ENCODE measurements at regions not wholly inside any gene's neighbourhood (a gene's known extent, or its start where the extent isn't known, plus 50 kb on each side); places are given as distances from the start of the nearest gene placed in this dataset.
"Not testable (repeated sequence)": the region's sequence is repeated elsewhere in the genome, so short reads cannot be mapped to it uniquely, and the experiment has no call there.

DNA sequence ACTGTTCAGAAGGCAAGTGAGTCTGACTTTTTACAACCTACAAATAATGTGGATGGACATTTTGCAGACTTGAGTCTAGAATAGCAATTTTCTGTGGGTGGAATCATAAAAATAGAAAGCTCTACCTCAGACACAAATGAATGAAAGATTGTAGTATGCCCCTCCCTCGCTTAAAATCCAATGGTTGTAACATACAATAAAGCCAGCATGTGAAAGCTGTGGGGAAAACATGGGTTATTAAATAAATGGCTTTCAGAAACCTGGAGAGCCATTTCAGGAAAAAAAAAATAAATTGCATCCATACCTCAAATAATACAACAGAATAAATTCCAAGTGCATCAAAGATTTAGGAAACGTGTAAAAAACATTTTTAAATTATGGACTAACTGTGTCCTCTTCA, 123.1 kb upstream of the MON1B start:
- no peak for DNase-seq (ENCODE audit: low spot score)

DNA sequence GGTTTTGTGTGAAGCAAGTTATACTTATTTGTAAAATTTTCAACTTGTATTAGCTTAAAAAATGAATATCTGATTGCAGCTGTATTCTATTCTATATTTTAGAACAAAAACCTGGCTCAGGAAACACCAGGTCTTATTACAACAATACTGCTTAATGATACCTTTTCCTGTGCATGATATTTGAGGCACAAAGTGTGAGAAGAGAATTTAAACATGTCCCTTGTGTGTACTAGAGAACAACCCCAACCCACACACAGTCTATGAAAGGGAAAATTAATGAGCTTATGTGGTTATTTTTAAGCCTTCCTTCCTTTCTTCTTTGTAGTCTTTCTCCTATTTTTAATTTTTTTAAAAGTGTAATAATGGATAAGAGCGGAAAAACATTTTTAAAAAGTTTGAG, 122.6 kb upstream of the MON1B start:
- no peak for DNase-seq (ENCODE audit: low spot score)

DNA sequence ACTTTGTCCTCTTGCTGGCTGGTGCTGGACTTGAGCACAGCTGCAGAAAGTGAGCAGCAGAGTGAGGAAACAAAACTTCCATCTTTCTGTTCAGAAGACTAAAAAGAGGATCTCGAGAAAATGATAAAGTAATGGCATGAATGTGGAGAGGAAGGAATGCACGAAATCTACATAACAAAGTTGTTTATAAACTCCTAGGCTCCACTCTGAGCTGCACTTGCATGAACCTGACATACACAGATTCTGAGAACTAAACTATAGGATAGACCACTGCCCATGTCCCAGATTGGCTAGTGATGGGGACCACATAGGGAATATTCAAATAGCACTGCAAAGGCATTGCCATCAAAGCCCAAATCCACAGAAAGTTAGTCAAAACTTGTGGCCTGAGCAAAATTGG, 121.1 kb upstream of the MON1B start:
- DNase-seq (ENCODE audit: low spot score): no peak

DNA sequence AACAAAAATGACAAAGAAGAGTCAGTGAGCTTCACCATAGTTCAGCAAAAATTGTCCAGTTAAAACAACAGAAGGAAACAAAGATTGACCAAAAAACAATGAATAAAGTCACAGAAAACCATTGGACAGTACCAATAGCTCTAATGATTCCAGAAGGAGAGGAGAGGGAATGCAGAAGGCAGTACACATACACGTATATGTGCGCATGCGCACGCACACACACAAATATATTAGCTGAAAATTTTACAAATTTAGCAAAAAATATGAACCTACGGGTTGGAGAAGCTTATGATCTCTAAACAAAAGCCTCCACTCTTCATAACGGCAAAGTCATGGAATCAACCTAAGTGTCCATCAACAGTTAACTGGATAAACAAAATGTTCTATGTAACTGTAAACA, 120.3 kb upstream of the MON1B start:
- DNase-seq (ENCODE audit: low spot score): no peak

DNA sequence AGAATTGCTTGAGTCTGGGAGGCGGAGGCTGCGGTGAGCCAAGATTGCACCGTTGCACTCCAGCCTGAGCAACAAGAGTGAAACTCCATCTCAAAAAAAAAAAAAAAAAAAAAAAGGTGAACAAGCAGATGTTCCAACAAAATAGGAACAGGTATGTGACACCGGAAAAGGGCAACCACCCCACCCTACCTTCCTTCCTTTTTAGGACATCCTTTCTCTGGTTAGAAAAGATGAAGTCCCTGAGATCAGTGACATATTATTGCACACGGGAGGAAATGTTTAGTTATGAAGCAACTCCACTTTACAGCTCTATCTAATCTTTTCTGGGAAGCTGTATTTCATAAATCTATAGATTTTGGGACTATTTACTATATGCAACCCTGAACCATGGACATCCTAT, 114.2 kb upstream of the MON1B start:
- DNase-seq (ENCODE audit: low spot score): no peak

DNA sequence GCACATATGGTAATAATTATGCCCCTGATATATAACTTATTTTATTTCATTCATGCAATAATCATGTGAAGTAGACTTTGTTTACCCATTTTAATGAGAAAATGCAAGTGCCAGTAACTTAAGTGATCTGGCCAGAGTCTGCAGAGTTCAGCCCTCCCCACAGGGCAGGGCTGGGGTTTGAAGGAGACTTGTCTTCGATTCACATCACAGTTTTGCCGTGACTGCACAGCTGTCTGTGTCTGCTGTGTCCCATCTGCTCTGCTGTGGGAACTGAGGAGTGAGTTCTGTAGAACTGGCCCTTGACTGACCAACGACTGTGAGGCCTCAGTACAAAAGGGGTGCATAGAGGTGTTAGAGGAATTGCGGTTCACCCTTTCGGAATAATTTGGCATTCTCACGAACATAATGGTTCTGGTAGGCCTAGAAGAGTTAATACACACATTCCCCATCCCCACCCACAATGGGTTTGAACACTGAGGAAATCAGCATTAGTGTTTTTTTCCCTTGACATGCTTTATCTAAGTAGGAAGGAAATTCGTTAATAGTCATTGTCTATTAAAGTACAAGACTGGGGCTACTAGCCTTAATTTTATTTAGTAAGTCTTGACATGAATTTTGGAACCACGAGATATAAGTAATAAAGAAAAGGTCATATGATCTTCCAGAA, 113.6 kb upstream of the MON1B start:
- no peak for DNase-seq (ENCODE audit: low spot score)

DNA sequence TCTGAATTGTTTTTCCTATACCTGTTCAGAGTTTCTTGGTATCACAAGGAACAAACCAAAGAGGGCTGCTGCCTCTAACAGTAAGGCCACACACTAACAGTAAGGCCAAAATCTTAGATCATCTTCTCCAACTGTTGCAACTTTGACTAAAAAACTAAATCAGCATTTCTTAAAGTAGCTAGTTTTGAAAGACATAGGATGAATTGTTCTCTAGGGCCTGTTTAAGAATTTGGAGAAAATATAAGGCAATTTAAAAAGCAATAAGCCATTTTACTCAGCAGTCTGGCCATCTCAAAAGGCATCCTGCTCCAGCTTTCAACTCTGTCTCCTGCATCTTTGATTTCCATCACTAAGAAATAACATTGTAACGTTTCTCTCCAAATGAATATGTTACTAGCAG, 105.0 kb upstream of the MON1B start:
- DNase-seq (ENCODE audit: low spot score): no peak

DNA sequence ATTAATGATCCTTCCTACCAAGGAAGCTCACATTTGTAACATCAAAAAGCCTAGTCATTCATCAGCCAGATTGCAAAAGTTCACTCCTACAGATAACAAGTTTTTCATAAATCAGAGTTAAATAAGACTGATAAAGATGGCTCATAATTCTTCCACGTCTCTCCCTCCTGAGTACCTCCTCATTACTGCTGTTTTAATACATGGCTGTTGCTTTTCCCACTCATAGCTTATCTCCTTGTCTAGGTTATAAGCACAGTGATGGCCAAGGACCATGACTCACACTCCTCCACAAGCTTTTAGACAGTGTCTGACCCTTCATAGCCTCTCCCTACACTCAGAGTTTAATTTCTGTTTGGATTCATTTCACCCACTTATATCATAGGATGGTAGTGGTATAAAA, 100.9 kb upstream of the MON1B start:
- DNase-seq (ENCODE audit: low spot score): no peak

DNA sequence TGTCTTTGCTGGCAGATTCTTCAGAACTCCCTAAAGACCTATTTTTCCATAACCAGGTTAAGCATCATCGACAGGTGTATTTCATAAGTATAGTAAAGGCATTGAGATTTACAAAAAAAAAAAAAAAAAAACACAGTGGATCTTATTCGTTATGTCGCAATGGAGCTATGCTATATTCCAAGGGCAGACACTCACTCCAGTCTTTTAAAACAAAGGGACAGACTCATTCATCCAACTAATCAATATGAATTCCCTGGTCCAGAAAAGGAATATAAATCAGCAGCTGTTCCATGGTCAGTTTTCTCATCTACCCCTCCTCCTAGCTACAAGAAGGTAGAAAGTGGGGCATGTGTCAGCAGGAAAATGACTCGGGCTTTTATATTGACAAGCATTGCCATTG, 97.7 kb upstream of the MON1B start:
- no peak for DNase-seq (ENCODE audit: low spot score)

DNA sequence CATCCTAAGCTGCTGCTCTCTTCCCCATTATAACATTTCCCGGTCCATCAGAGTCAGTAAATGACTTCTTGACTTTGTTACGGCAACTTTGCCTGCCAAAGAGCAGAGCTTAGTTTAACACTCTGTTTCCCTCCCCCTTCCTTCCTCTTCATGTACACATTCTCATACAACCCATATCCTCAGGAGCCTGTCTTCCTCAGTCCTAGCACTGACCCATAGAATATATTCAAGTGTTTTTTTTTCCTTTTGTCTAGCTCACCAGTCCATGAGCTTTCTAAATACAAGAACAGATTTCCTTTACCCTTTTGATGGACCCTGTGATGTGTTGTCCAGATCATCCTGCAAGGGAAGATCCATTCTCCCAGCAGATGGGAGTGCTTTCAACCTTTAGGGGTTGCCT, 97.0 kb upstream of the MON1B start:
- no peak for DNase-seq (ENCODE audit: low spot score)

DNA sequence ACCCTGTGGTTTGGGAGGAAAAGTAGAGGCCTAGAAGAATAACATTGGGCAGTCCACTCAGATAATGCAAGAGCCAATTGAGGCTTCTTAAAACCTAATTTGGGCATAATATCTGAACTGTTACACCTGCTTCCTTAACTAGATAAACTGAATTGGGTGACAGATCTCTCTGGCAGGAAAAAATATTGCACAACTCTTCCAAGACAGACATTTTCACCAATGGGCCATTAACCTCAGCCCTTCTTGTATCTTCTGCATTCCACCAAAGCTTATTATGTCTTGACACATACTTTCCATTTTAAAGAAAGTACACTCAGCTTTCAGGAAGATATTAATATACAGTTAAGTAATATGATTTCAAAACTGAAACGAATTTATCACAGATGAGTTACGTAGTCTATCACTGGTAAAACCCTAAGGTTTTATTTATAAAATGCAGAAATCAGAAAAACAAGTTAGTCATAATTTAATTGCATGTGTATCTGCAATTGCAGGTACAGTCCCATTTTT, 79.9 kb upstream of the MON1B start:
- no peak for DNase-seq (ENCODE audit: low spot score)

DNA sequence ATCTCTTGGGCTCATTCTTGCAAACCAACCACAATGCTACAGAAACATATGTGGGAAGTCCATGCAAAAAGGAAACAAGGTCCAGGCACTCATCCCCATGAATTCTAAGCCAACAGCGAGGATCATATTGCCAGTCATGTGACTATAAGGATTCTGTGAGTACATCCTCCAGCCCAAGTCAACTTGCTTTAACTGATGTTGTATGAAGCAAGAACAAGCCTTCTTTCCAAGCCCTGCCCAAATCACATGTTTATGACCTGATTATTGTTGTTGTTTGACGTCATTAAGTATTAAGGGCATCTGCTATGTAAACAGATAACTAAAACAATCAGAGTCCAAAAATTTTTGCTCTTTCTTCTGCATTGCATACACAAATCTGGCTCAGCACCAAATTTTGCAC, 78.2 kb upstream of the MON1B start:
- no peak for DNase-seq (ENCODE audit: low spot score)

DNA sequence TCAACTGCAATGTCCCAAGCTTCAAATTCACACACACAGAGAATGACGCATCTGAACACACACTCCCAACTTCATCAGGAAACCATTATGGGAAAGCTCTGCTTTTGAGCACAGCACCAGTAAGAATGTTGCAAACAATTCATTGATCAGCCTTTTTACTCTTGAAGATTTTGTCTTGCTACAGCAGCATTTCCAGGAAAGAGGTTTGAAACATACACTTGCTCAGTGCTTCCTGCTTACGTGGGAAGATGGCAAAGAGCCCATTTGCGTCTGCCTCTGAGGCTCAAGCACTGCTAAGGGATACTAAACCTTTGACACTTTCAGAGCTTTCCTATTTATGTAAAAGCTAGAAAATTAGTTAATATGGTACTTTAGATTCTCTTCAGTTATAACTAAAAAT, 77.2 kb upstream of the MON1B start:
- no peak for DNase-seq (ENCODE audit: low spot score)

DNA sequence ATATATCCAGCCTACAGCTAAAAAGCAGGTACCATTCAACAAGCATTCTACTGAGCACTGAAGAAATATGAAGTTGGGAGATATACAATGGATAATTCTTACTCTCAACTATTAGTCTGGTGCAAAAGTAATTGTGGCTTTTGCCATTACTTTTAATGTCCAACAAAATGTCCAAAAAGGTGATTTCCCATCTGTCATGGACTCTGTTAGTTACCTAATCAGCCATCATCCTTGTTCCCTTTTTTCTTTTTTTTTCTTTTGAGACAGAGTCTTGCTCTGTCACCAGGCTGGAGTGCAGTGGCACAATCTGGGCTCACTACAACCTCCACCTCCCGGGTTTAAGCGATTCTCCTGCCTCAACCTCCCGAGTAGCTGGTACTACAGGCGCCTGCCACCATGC, 76.6 kb upstream of the MON1B start:
- not testable (repeated sequence) for DNase-seq (ENCODE audit: low spot score)

DNA sequence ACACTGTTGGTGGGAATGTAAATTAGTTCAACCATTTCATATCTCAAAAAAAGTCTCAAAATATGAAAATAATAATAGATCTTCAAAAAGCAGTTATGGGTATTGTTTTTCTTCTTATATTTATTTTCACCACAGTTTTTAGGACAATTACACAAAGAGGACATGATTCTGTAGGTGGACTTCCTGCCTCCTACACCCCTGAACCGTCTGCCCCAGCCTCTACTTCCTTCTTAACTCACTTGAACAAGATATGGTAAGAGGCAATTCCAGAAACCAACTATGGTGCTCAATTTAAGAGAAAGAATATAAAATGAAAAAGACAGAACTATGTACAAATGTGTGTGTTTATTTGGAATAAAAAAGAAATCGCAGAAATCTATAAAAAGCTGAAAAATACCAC, 74.1 kb upstream of the MON1B start:
- DNase-seq (ENCODE audit: low spot score): no peak

DNA sequence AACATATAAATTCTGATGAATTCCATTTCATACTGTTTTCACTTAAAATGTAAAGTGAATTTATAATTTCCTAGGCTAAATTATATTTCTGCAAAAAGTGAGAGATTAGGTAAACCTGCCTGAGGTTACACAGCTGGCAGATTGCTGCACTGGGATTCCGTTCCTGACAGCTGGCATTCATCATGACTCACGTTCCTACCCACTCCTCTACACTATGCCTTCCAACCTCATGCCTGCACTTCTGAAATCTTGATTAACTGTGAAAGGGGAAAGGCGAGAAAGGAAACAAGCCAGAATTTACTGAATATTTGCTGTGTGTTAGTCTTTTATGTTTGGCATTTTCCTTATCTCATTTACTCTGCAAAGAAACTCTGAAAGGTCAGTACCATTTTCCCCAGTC, 73.3 kb upstream of the MON1B start:
- DNase-seq (ENCODE audit: low spot score): no peak

DNA sequence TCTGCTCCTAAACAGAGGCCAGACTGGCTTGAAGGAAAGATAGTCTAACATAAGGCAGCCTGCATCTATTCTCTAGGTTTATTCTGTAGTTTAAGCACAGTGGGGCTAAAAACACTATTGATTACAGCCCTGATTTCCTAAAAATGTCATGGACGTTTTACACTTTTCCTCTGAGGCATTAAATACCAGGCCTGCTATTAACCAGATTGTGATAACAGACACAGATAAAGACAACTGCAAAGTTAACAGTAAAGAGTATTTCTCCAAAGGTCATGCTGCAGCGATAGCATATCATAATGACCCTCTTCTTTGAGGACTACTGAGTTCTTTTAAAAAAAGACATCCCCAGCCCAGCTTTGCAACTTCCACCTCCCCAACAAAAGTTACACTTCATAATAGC, 59.6 kb upstream of the MON1B start:
- DNase-seq (ENCODE audit: low spot score): no peak

DNA sequence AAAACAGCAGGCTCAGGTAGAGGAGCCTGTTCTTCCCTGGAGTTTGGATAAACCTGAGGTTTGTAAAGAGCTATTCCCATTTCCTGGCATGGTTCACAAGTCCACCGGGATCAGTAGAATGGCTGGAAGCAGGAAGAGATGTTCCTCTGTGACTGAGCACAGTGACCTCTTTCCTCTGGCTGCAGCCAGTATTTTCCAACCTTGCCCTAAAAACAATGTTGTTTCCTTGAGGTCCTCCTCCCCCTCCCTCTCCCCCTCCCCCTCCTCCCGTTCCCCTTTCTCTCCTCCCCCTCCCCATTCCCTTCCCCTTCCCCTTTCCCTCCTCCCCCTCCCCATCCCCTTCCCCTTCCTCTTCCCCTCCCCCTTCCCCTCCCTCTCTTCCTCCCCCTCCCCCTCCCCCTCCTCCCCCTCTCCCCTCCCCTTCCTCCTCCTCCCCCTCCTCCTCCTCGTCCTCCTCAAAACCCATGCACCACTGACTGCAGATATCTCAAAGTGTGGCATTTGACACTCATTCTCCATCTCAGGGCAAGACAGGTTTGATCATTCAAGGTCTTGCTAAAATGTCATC, 58.9 kb upstream of the MON1B start:
- DNase-seq (ENCODE audit: low spot score): peak; percentile 15

DNA sequence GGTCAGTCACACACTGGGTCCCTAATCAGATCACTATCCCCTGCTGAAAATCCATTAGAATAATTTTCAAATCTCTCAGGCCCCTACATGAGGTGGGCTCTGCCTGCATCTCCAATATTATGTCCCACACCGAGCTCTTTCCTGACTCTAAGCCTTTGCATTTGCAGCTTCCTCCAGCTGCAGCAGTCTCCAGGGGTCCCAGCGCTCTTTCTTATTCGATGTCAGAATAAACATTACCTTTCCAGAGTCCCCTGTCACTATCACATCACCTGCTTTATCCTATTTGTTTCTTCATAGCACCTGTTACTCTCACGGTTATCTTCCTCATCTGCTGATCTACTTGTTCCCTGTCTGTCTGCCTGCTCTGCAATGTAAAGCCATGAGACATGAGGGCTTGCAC, 57.3 kb upstream of the MON1B start:
- DNase-seq (ENCODE audit: low spot score): no peak

DNA sequence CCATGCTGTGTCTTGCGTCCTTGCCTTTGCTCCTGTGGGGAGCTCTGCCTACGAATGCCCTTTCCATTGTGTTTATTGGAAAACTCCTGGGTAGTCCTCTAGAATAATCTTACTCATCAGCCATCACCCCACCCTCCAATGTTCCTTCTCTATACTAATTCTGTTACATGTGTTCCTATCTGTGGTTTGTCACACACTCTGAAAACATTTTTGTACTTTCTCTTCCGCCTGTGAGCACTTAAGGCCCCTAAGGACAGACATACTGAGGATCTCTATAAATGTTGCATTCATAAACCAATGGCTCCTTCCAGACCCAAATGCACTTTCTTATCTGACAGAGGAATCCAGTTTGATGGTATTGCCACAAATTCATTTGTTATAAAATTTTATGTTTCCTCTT, 53.9 kb upstream of the MON1B start:
- DNase-seq (ENCODE audit: low spot score): no peak

Measured in HuH-7 (cell line).